ENCODE measurements at regions not wholly inside any gene's neighbourhood (a gene's known extent, or its start where the extent isn't known, plus 50 kb on each side); places are given as distances from the start of the nearest gene placed in this dataset.

- Histone ChIP-seq H3K79me2 (no peaks in the 10 kb centered on the region), H3K27ac (peak overlapping the region; percentile 6), H3K9me3 (ENCODE audit: low read depth) (no peaks in the 10 kb centered on the region), H4K20me1 (ENCODE audit: insufficient read depth, poor library complexity, severe bottlenecking) (no peaks in the 10 kb centered on the region), H3K36me3 (replicated peaks; ENCODE audit: insufficient read depth, low read depth) (no peaks in the 10 kb centered on the region), H3K4me3 (no peak overlapping the region), H3K4me1 (ENCODE audit: insufficient read depth) (peaks cover 21% of the 10 kb centered on the region), H3K9me2 (replicated peaks; ENCODE audit: insufficient read depth) (no peaks in the 10 kb centered on the region), H3K4me2 (no peak overlapping the region), H3K27me3 (no peaks in the 10 kb centered on the region), H2AFZ (no peak overlapping the region)
- peak; percentile 64 for DNase-seq (ENCODE audit: low spot score)
- WGBS (ENCODE audit: low lambda C conversion rate, missing lambda C conversion rate) = 26% methylated on average over 1 of the region's 1 CpG
- TF ChIP-seq EZH2 (IDR thresholded peaks at IDR 0.05; ENCODE audit: borderline replicate concordance) = no peak
- TF ChIP-seq, protein P1, sequence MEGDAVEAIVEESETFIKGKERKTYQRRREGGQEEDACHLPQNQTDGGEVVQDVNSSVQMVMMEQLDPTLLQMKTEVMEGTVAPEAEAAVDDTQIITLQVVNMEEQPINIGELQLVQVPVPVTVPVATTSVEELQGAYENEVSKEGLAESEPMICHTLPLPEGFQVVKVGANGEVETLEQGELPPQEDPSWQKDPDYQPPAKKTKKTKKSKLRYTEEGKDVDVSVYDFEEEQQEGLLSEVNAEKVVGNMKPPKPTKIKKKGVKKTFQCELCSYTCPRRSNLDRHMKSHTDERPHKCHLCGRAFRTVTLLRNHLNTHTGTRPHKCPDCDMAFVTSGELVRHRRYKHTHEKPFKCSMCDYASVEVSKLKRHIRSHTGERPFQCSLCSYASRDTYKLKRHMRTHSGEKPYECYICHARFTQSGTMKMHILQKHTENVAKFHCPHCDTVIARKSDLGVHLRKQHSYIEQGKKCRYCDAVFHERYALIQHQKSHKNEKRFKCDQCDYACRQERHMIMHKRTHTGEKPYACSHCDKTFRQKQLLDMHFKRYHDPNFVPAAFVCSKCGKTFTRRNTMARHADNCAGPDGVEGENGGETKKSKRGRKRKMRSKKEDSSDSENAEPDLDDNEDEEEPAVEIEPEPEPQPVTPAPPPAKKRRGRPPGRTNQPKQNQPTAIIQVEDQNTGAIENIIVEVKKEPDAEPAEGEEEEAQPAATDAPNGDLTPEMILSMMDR (IDR thresholded peaks at IDR 0.05; ENCODE audit: poor library complexity) = no peak
- no peak for TF ChIP-seq EZH2phosphoT487 (IDR thresholded peaks at IDR 0.05; ENCODE audit: low read depth, severe bottlenecking, unreplicated experiment)
Measured at GRCh38 chr2:43171789-43172188, 54.6 kb downstream of the ZFP36L2 start.

DNA sequence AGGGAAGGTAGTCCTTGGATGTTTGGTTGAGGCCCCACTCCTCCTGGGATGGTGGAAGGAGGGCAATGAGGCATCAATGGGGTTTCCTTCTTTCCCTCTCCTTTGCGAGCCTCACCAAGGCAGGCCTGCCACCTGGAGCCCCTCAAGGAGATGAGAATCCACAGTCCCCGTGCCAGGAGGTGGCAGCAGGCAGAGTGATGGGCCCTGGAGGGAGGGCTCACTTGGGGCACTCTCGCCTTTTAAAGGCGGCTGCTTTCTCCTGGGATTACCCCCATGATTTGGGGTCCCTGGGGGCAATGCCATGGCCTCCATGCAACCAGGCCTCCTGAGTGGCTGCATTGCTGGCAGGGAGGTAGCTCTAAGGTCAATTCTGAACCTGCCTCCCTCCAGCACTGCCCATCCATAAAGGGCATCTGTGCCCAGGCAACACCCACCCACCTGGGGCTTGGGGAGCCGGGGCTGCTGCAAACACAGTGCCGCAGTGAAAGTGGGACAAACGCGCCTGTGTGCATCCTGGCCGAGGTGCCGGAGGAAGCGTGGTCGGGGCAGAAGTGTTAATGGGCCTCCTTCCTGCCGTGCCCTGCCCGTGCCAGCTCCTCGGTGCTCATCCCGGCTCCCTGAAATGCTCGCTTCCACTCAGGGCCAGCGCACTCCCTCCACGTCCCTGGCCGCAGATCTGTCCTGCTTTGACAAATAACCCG, 55.9 kb downstream of the ZFP36L2 start:
- no peak for DNase-seq (ENCODE audit: low spot score)
- no peaks in the 10 kb centered on the region for H3K79me2 ChIP-seq
- 96% methylated on average over 21 of the region's 21 CpGs for WGBS (ENCODE audit: low lambda C conversion rate, missing lambda C conversion rate)
- no peaks in the 10 kb centered on the region for H3K9me3 ChIP-seq (ENCODE audit: low read depth)
- no peaks in the 10 kb centered on the region for H3K9me2 ChIP-seq (replicated peaks; ENCODE audit: insufficient read depth)
- H4K20me1 ChIP-seq (ENCODE audit: insufficient read depth, poor library complexity, severe bottlenecking) = no peaks in the 10 kb centered on the region
- no peak overlapping the region for H3K4me3 ChIP-seq
- TF ChIP-seq EZH2 (IDR thresholded peaks at IDR 0.05; ENCODE audit: borderline replicate concordance) (no peak), EZH2phosphoT487 (IDR thresholded peaks at IDR 0.05; ENCODE audit: low read depth, severe bottlenecking, unreplicated experiment) (no peak)
- TF ChIP-seq, protein P1 (IDR thresholded peaks at IDR 0.05; ENCODE audit: poor library complexity) = no peak
- H3K27ac ChIP-seq = no peak overlapping the region
- H3K4me1 ChIP-seq (ENCODE audit: insufficient read depth) = peaks cover 21% of the 10 kb centered on the region
- no peaks in the 10 kb centered on the region for H3K27me3 ChIP-seq
- no peak overlapping the region for H2AFZ ChIP-seq
- no peaks in the 10 kb centered on the region for H3K36me3 ChIP-seq (replicated peaks; ENCODE audit: insufficient read depth, low read depth)
- H3K4me2 ChIP-seq = no peak overlapping the region

- WGBS (ENCODE audit: low lambda C conversion rate, missing lambda C conversion rate) = 59% methylated on average over 9 of the region's 9 CpGs
- DNase-seq (ENCODE audit: low spot score) = no peak
Measured at GRCh38 chr2:43169987-43170386, 56.4 kb downstream of the ZFP36L2 start.

More at GRCh38 chr2:43169987-43170386, 56.4 kb downstream of the ZFP36L2 start:
- Histone ChIP-seq H3K4me3 (no peak overlapping the region), H3K9me2 (replicated peaks; ENCODE audit: insufficient read depth) (no peaks in the 10 kb centered on the region), H3K27me3 (no peaks in the 10 kb centered on the region), H2AFZ (no peak overlapping the region), H3K4me2 (no peak overlapping the region), H3K27ac (peak overlapping the region; percentile 95), H3K9me3 (ENCODE audit: low read depth) (no peaks in the 10 kb centered on the region), H3K36me3 (replicated peaks; ENCODE audit: insufficient read depth, low read depth) (no peaks in the 10 kb centered on the region), H3K4me1 (ENCODE audit: insufficient read depth) (peaks cover 21% of the 10 kb centered on the region), H3K79me2 (no peaks in the 10 kb centered on the region), H4K20me1 (ENCODE audit: insufficient read depth, poor library complexity, severe bottlenecking) (no peaks in the 10 kb centered on the region)
- TF ChIP-seq, protein P1 (IDR thresholded peaks at IDR 0.05; ENCODE audit: poor library complexity) = peak; percentile 38
- no peak for TF ChIP-seq EZH2 (IDR thresholded peaks at IDR 0.05; ENCODE audit: borderline replicate concordance)
- no peak for TF ChIP-seq EZH2phosphoT487 (IDR thresholded peaks at IDR 0.05; ENCODE audit: low read depth, severe bottlenecking, unreplicated experiment)
